ENCODE measurements at regions not wholly inside any gene's neighbourhood (a gene's known extent, or its start where the extent isn't known, plus 50 kb on each side); places are given as distances from the start of the nearest gene placed in this dataset.

GRCh38 chr2:138441916-138442315, 59.7 kb upstream of the SPOPL start:
- intact Hi-C loops (cut with DNase I), result no loop called here
- 89% methylated on average over 3 of the region's 3 CpGs for WGBS
- no peak overlapping the region for H3K4me3 ChIP-seq
- no peak for TF ChIP-seq POLR2A (IDR thresholded peaks at IDR 0.05)
- no peak for TF ChIP-seq POLR2AphosphoS5 (IDR thresholded peaks at IDR 0.05)
- TF ChIP-seq CTCF (IDR thresholded peaks at IDR 0.05), result no peak
- no peaks in the 10 kb centered on the region for H3K36me3 ChIP-seq
- H3K27ac ChIP-seq, result no peak overlapping the region
- no peaks in the 10 kb centered on the region for H3K4me1 ChIP-seq (replicated peaks)
- DNase-seq (ENCODE audit: low spot score), result no peak
- H3K27me3 ChIP-seq (replicated peaks; ENCODE audit: insufficient read depth), result no peaks in the 10 kb centered on the region
- no peaks in the 10 kb centered on the region for H3K9me3 ChIP-seq

GRCh38 chr2:138444411-138444810, 57.2 kb upstream of the SPOPL start:
- H3K27me3 ChIP-seq (replicated peaks; ENCODE audit: insufficient read depth), result no peaks in the 10 kb centered on the region
- intact Hi-C loops (cut with DNase I), result no loop called here
- H3K4me1 ChIP-seq (replicated peaks), result no peaks in the 10 kb centered on the region
- no peak overlapping the region for H3K4me3 ChIP-seq
- TF ChIP-seq POLR2A (IDR thresholded peaks at IDR 0.05), result no peak
- TF ChIP-seq CTCF (IDR thresholded peaks at IDR 0.05), result no peak
- no peak for TF ChIP-seq POLR2AphosphoS5 (IDR thresholded peaks at IDR 0.05)
- H3K27ac ChIP-seq, result no peak overlapping the region
- no peaks in the 10 kb centered on the region for H3K9me3 ChIP-seq
- no peak for DNase-seq (ENCODE audit: low spot score)
- H3K36me3 ChIP-seq, result no peaks in the 10 kb centered on the region
- WGBS, result 74% methylated on average over 4 of the region's 4 CpGs

GRCh38 chr2:138445227-138445626, 56.3 kb upstream of the SPOPL start:
- intact Hi-C loops (cut with DNase I), result no loop called here
- no peaks in the 10 kb centered on the region for H3K9me3 ChIP-seq
- no peaks in the 10 kb centered on the region for H3K27me3 ChIP-seq (replicated peaks; ENCODE audit: insufficient read depth)
- no peak overlapping the region for H3K4me3 ChIP-seq
- WGBS, result 83% methylated on average over 1 of the region's 1 CpG
- DNase-seq (ENCODE audit: low spot score), result no peak
- H3K4me1 ChIP-seq (replicated peaks), result no peaks in the 10 kb centered on the region
- no peak overlapping the region for H3K27ac ChIP-seq
- no peak for TF ChIP-seq CTCF (IDR thresholded peaks at IDR 0.05)
- TF ChIP-seq POLR2A (IDR thresholded peaks at IDR 0.05), result no peak
- TF ChIP-seq POLR2AphosphoS5 (IDR thresholded peaks at IDR 0.05), result no peak
- no peaks in the 10 kb centered on the region for H3K36me3 ChIP-seq

GRCh38 chr2:138446043-138446442, 55.5 kb upstream of the SPOPL start:
- no peaks in the 10 kb centered on the region for H3K9me3 ChIP-seq
- DNase-seq (ENCODE audit: low spot score), result no peak
- H3K36me3 ChIP-seq, result no peaks in the 10 kb centered on the region
- WGBS, result 82% methylated on average over 5 of the region's 5 CpGs
- no peak for TF ChIP-seq POLR2AphosphoS5 (IDR thresholded peaks at IDR 0.05)
- no peak for TF ChIP-seq POLR2A (IDR thresholded peaks at IDR 0.05)
- no peak for TF ChIP-seq CTCF (IDR thresholded peaks at IDR 0.05)
- no peak overlapping the region for H3K4me3 ChIP-seq
- no peak overlapping the region for H3K27ac ChIP-seq
- intact Hi-C loops (cut with DNase I), result no loop called here
- H3K27me3 ChIP-seq (replicated peaks; ENCODE audit: insufficient read depth), result no peaks in the 10 kb centered on the region
- H3K4me1 ChIP-seq (replicated peaks), result no peaks in the 10 kb centered on the region

- Histone ChIP-seq H3K9me3 (no peaks in the 10 kb centered on the region), H3K27ac (no peak overlapping the region), H3K4me1 (replicated peaks) (no peaks in the 10 kb centered on the region), H3K36me3 (no peaks in the 10 kb centered on the region), H3K4me3 (no peak overlapping the region), H3K27me3 (replicated peaks; ENCODE audit: insufficient read depth) (no peaks in the 10 kb centered on the region)
- TF ChIP-seq POLR2AphosphoS5 (IDR thresholded peaks at IDR 0.05) (no peak), POLR2A (IDR thresholded peaks at IDR 0.05) (no peak), CTCF (IDR thresholded peaks at IDR 0.05) (no peak)
- intact Hi-C loops (cut with DNase I), result no loop called here
- 41% methylated on average over 2 of the region's 2 CpGs for WGBS
- DNase-seq (ENCODE audit: low spot score), result no peak
These were observed 53.5 kb upstream of the SPOPL start for GRCh38 chr2:138447889-138448570.
